GM12878 (cell line): ENCODE measurements at regions not wholly inside any gene's neighbourhood (a gene's known extent, or its start where the extent isn't known, plus 50 kb on each side); places are given as distances from the start of the nearest gene placed in this dataset.

Source experiments
- ATAC-seq: fragments of 200-7000 bp; cut with Tn5 transposase; 3 replicates; pipeline ENCODE4 v1.9.1; 2020; ENCODE audit warnings: mild to moderate bottlenecking, moderate library complexity
- BruUV-seq: library from RNA; stranded (reverse); fragments of 400-500 nt; replicated peaks from 2 replicates; lab custom pipeline; 2021; lab: Mats Ljungman, UMichigan
- CTCF ChIA-PET: fragments of 300-600 bp; sonication (Branson Sonifier 250); formaldehyde crosslinking; extraction: SDS; loops from one replicate; lab custom pipeline; 2021; ENCODE audit warnings: inconsistent platforms; lab: Yijun Ruan, JAX
- POLR2A ChIA-PET: fragments of 350-600 bp; formaldehyde crosslinking; extraction: SDS; loops from one replicate; lab custom pipeline; 2021; ENCODE audit warnings: inconsistent platforms; lab: Charles Lee
- RAD21 ChIA-PET: fragments of 300-600 bp; sonication (Branson Sonifier 250); formaldehyde crosslinking; loops from one replicate; lab custom pipeline; 2023; ENCODE audit warnings: antibody characterized with exemption; ENCODE audit not compliant: unreplicated experiment; lab: Charles Lee
- SMC1A ChIA-PET: fragments of 300-600 bp; sonication (Branson Sonifier 250); formaldehyde crosslinking; loops from one replicate; lab custom pipeline; 2023; ENCODE audit not compliant: unreplicated experiment, uncharacterized antibody; lab: Charles Lee
- DNase-seq: peaks from one replicate; pipeline ENCODE4 v3.0.0-alpha.2; 2011; ENCODE audit warnings: low read depth, low spot score
- FAIRE-seq: peaks from 3 replicates; lab custom pipeline; 2011; peaks lifted over from hg19 to GRCh38; lab: Jason Lieb, UNC
- H2AFZ ChIP-seq: 2 replicates; pipeline ENCODE4 v1.6.0; 2011; ENCODE audit warnings: low read depth, low read length, control low read depth; ENCODE audit not compliant: control insufficient read depth
- H3K27ac ChIP-seq: 2 replicates; pipeline ENCODE4 v1.5.1; 2011; ENCODE audit warnings: control low read depth; ENCODE audit not compliant: control insufficient read depth, insufficient read depth
- H3K27me3 ChIP-seq, 2 experiments: replicated peaks in 1 of 2; 2 replicates each; pipeline versions ENCODE4 v1.6.0 to v1.6.1; 2011; ENCODE audit warnings: low read length in 1 of 2; ENCODE audit not compliant: control insufficient read depth in 2 of 2, insufficient read depth in 2 of 2
- H3K36me3 ChIP-seq, 2 experiments: 2 replicates each; pipeline ENCODE4 v1.5.1; 2011; ENCODE audit warnings: low read length in 1 of 2; ENCODE audit not compliant: control insufficient read depth in 2 of 2, insufficient read depth in 2 of 2
- H3K4me1 ChIP-seq: 2 replicates; pipeline ENCODE4 v1.6.1; 2011; ENCODE audit warnings: mild to moderate bottlenecking, low read length, moderate library complexity, mixed read lengths; ENCODE audit not compliant: control insufficient read depth, insufficient read depth
- H3K4me2 ChIP-seq: 2 replicates; pipeline ENCODE4 v1.6.0; 2011; ENCODE audit warnings: control low read depth; ENCODE audit not compliant: control insufficient read depth, insufficient read depth
- H3K4me3 ChIP-seq: fragments of 200-600 bp; sonication (generic); 2 replicates; pipeline ENCODE4 v1.5.1; 2016
- H3K79me2 ChIP-seq: 2 replicates; pipeline ENCODE4 v1.6.0; 2011; ENCODE audit warnings: low read length; ENCODE audit not compliant: control insufficient read depth, insufficient read depth
- H3K9ac ChIP-seq: 2 replicates; pipeline ENCODE4 v1.8.0; 2011; ENCODE audit warnings: low read length, control low read depth, mixed read lengths; ENCODE audit not compliant: control insufficient read depth, insufficient read depth
- H3K9me3 ChIP-seq: replicated peaks from 3 replicates; pipeline ENCODE4 v1.5.1; 2011; ENCODE audit warnings: mild to moderate bottlenecking, low read length; ENCODE audit not compliant: control insufficient read depth, insufficient read depth
- H4K20me1 ChIP-seq: 2 replicates; pipeline ENCODE4 v1.6.0; 2011; ENCODE audit not compliant: control insufficient read depth, insufficient read depth
- ASH2L ChIP-seq: fragments of 300-600, 200-600 bp; sonication (generic); IDR thresholded peaks from 2 replicates; pipeline ENCODE4 v1.6.1; 2017; ENCODE audit warnings: low read depth, mild to moderate bottlenecking, borderline replicate concordance
- ATF7 ChIP-seq: fragments of 450-650 bp; IDR thresholded peaks from 2 replicates; pipeline ENCODE4 v1.6.1; 2016; ENCODE audit warnings: low read depth, mild to moderate bottlenecking
- ESRRA ChIP-seq: IDR thresholded peaks from 2 replicates; pipeline ENCODE4 v1.6.1; 2012; ENCODE audit warnings: mild to moderate bottlenecking, low read length, improper control_type of control experiment
- GABPA ChIP-seq: IDR thresholded peaks from 2 replicates; pipeline ENCODE4 v1.6.1; 2014; ENCODE audit warnings: antibody characterized with exemption, low read depth, mild to moderate bottlenecking, inconsistent platforms
- MEF2B ChIP-seq: fragments of 450-650 bp; IDR thresholded peaks from 2 replicates; pipeline ENCODE4 v1.6.1; 2018; ENCODE audit warnings: mild to moderate bottlenecking, moderate library complexity; ENCODE audit not compliant: partially characterized antibody, poor library complexity, severe bottlenecking
- NFIC ChIP-seq: IDR thresholded peaks from 2 replicates; pipeline ENCODE4 v1.6.1; 2012; ENCODE audit warnings: low read depth, mild to moderate bottlenecking, inconsistent platforms, low read length, moderate library complexity
- POLR2A ChIP-seq: IDR thresholded peaks from 2 replicates; pipeline ENCODE4 v1.6.1; 2011; ENCODE audit warnings: low read depth, mild to moderate bottlenecking, low read length
- SRF ChIP-seq, 2 experiments: IDR thresholded peaks; 2 replicates each; pipeline ENCODE4 v1.6.1; 2011; ENCODE audit warnings: low read depth in 2 of 2, low read length in 2 of 2, mild to moderate bottlenecking in 1 of 2, moderate library complexity in 1 of 2
- WGBS: methylation state at CpG from one replicate; pipeline ENCODE4 v1.1.6; 2016; ENCODE audit warnings: low lambda C conversion rate; ENCODE audit not compliant: insufficient replicate concordance, insufficient coverage; ENCODE audit errors: missing lambda C conversion rate; 5-methylcytosine and 5-hydroxymethylcytosine counted together
- in situ Hi-C: fragments of 300-500 bp; cut with MboI; formaldehyde crosslinking; loops from 9 replicates; pipeline ENCODE4 v1.14.3; 2018; ENCODE audit warnings: mixed read lengths
- intact Hi-C: fragments of 100-400 bp; cut with micrococcal nuclease; formaldehyde crosslinking; loops from one replicate; pipeline ENCODE4 v1.14.2; 2022; ENCODE audit not compliant: unreplicated experiment
- TF ChIP-seq, protein P1 (sequence below): IDR thresholded peaks from 2 replicates; pipeline ENCODE4 v1.6.1; 2012; ENCODE audit warnings: improper control_type of control experiment, low read depth, low read length; ENCODE audit not compliant: insufficient replicate concordance

DNA sequence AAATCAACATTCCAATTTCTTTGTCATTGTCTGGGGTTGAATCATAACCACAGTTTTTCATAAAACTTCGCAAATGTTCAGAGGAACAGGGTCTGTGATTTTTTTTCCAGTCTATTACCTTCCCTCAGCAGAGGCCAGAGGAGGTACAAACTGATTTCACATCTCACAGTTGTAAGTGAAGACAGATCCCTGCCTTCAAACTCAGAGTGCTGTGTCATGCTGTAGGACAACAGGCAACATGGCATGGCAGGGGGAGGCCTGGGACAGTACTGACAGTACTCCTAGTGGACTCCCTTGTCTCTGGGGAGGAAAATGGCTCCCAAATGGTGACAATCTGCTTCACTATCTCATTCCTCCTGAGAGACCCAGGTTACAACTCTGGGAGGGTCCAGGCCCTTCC lies 308.6 kb downstream of the CDC5L start:
- H3K9ac ChIP-seq = no peak overlapping the region
- no peaks in the 10 kb centered on the region for H3K36me3 ChIP-seq
- WGBS = 74% methylated on average over 1 of the region's 1 CpG
- no TSS peak for BruUV-seq
- FAIRE-seq (no peak), ATAC-seq (no peak), DNase-seq (no peak)
- no peaks in the 10 kb centered on the region for H3K27me3 ChIP-seq
- H3K79me2 ChIP-seq = no peaks in the 10 kb centered on the region
- TF ChIP-seq, protein P1, sequence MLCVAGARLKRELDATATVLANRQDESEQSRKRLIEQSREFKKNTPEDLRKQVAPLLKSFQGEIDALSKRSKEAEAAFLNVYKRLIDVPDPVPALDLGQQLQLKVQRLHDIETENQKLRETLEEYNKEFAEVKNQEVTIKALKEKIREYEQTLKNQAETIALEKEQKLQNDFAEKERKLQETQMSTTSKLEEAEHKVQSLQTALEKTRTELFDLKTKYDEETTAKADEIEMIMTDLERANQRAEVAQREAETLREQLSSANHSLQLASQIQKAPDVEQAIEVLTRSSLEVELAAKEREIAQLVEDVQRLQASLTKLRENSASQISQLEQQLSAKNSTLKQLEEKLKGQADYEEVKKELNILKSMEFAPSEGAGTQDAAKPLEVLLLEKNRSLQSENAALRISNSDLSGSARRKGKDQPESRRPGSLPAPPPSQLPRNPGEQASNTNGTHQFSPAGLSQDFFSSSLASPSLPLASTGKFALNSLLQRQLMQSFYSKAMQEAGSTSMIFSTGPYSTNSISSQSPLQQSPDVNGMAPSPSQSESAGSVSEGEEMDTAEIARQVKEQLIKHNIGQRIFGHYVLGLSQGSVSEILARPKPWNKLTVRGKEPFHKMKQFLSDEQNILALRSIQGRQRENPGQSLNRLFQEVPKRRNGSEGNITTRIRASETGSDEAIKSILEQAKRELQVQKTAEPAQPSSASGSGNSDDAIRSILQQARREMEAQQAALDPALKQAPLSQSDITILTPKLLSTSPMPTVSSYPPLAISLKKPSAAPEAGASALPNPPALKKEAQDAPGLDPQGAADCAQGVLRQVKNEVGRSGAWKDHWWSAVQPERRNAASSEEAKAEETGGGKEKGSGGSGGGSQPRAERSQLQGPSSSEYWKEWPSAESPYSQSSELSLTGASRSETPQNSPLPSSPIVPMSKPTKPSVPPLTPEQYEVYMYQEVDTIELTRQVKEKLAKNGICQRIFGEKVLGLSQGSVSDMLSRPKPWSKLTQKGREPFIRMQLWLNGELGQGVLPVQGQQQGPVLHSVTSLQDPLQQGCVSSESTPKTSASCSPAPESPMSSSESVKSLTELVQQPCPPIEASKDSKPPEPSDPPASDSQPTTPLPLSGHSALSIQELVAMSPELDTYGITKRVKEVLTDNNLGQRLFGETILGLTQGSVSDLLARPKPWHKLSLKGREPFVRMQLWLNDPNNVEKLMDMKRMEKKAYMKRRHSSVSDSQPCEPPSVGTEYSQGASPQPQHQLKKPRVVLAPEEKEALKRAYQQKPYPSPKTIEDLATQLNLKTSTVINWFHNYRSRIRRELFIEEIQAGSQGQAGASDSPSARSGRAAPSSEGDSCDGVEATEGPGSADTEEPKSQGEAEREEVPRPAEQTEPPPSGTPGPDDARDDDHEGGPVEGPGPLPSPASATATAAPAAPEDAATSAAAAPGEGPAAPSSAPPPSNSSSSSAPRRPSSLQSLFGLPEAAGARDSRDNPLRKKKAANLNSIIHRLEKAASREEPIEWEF = no peak
- TF ChIP-seq NFIC = no peak
- no peak for TF ChIP-seq ASH2L
- no peak for TF ChIP-seq POLR2A
- no peak for TF ChIP-seq ATF7
- no peak for TF ChIP-seq ESRRA
- TF ChIP-seq SRF (IDR thresholded peaks at IDR 0.05; ENCODE audit: low read depth in 2 of 2, low read length in 2 of 2) = no peak
- no peak for TF ChIP-seq MEF2B
- no peak for TF ChIP-seq GABPA
- no peak overlapping the region for H3K4me2 ChIP-seq
- ChIA-PET RAD21 (no interaction called here), SMC1A (interaction anchor here (0.5 kb wide), 1 partner anchor 27 kb away, joined by 3 read pairs; no protein-coding TSS in a partner anchor), CTCF (no interaction called here), POLR2A (no interaction called here)
- intact Hi-C loops (no loop called here), in situ Hi-C loops (no loop called here)
- no peak overlapping the region for H3K27ac ChIP-seq
- H3K9me3 ChIP-seq = no peaks in the 10 kb centered on the region
- H3K4me3 ChIP-seq = no peak overlapping the region
- H3K4me1 ChIP-seq = no peaks in the 10 kb centered on the region
- no peaks in the 10 kb centered on the region for H4K20me1 ChIP-seq
- H2AFZ ChIP-seq = no peak overlapping the region
